ENCODE measurements at regions not wholly inside any gene's neighbourhood (a gene's known extent, or its start where the extent isn't known, plus 50 kb on each side); places are given as distances from the start of the nearest gene placed in this dataset.

GRCh38 chr2:10501451-10501961 is 53.4 kb upstream of the ODC1 start:
- Mint-ChIP-seq H3K27me3 (peaks cover 8% of the 10 kb centered on the region), H3K9me3 (no peaks in the 10 kb centered on the region), H3K27ac (no peak overlapping the region), H3K36me3 (ENCODE audit: low read depth) (no peaks in the 10 kb centered on the region), H3K4me3 (no peak overlapping the region), H3K4me1 (ENCODE audit: low read depth) (peaks cover 12% of the 10 kb centered on the region)

GRCh38 chr2:10500601-10501361 is 52.7 kb upstream of the ODC1 start:
- Mint-ChIP-seq H3K4me1 (ENCODE audit: low read depth) (peaks cover 12% of the 10 kb centered on the region), H3K36me3 (ENCODE audit: low read depth) (no peaks in the 10 kb centered on the region), H3K9me3 (no peaks in the 10 kb centered on the region), H3K27me3 (peaks cover 10% of the 10 kb centered on the region), H3K27ac (no peak overlapping the region), H3K4me3 (no peak overlapping the region)

GRCh38 chr2:10499911-10500521 is 51.9 kb upstream of the ODC1 start:
- Mint-ChIP-seq H3K36me3 (ENCODE audit: low read depth) (no peaks in the 10 kb centered on the region), H3K27ac (no peak overlapping the region), H3K4me1 (ENCODE audit: low read depth) (peaks cover 14% of the 10 kb centered on the region), H3K9me3 (no peaks in the 10 kb centered on the region), H3K4me3 (no peak overlapping the region), H3K27me3 (peaks cover 16% of the 10 kb centered on the region)

- Mint-ChIP-seq H3K27ac (no peak overlapping the region), H3K4me3 (no peak overlapping the region), H3K27me3 (peaks cover 18% of the 10 kb centered on the region), H3K4me1 (ENCODE audit: low read depth) (peaks cover 17% of the 10 kb centered on the region), H3K36me3 (ENCODE audit: low read depth) (no peaks in the 10 kb centered on the region), H3K9me3 (no peaks in the 10 kb centered on the region)
These were observed 51.3 kb upstream of the ODC1 start for GRCh38 chr2:10499275-10499907.

GRCh38 chr2:10498525-10499274 is 50.6 kb upstream of the ODC1 start:
- Mint-ChIP-seq H3K36me3 (ENCODE audit: low read depth) (no peaks in the 10 kb centered on the region), H3K27ac (no peak overlapping the region), H3K4me1 (ENCODE audit: low read depth) (peaks cover 24% of the 10 kb centered on the region), H3K9me3 (no peaks in the 10 kb centered on the region), H3K4me3 (no peak overlapping the region), H3K27me3 (peaks cover 18% of the 10 kb centered on the region)

Measured in stimulated activated naive CD8-positive, alpha-beta T cell treated with anti-CD3 and anti-CD28 coated beads, Interleukin-15, Interleukin-2, amounts not matched to agents 100 ng/mL and 50 ng/mL, for 24 hours (primary cell).